H1 (cell line): ENCODE measurements at regions not wholly inside any gene's neighbourhood (a gene's known extent, or its start where the extent isn't known, plus 50 kb on each side); places are given as distances from the start of the nearest gene placed in this dataset.

Source experiments
- BRCA1 ChIP-seq: IDR thresholded peaks from 2 replicates; pipeline ENCODE4 v1.6.1; 2012; ENCODE audit warnings: low read depth, low read length, improper control_type of control experiment
- CHD7 ChIP-seq: fragments of 300-600 bp; sonication (generic); IDR thresholded peaks from 2 replicates; pipeline ENCODE4 v1.7.1; 2012; ENCODE audit warnings: low read length, moderate library complexity, mild to moderate bottlenecking, inconsistent platforms; ENCODE audit not compliant: insufficient replicate concordance
- E2F6 ChIP-seq: IDR thresholded peaks from 2 replicates; pipeline ENCODE4 v1.6.1; 2012; ENCODE audit warnings: inconsistent platforms
- JUN ChIP-seq: IDR thresholded peaks from 2 replicates; pipeline ENCODE4 v1.6.1; 2011; ENCODE audit warnings: low read depth, mild to moderate bottlenecking, improper control_type of control experiment, low read length
- KDM1A ChIP-seq: fragments of 200-600, 300-600 bp; sonication (generic); IDR thresholded peaks from 2 replicates; pipeline ENCODE4 v1.7.1; 2016; ENCODE audit warnings: mild to moderate bottlenecking, low read length, borderline replicate concordance
- PHF8 ChIP-seq: fragments of 200-600 bp; sonication (generic); conservative IDR thresholded peaks from 2 replicates; pipeline ENCODE4 v1.7.1; 2012; ENCODE audit warnings: low read depth, mild to moderate bottlenecking, inconsistent platforms, low read length, moderate library complexity
- RAD21 ChIP-seq, 2 experiments: IDR thresholded peaks in 1 of 2; conservative IDR thresholded peaks in 1 of 2; 2 replicates each; pipeline ENCODE4 v1.6.1; 2011; ENCODE audit warnings: low read depth in 2 of 2, low read length in 2 of 2, improper control_type of control experiment in 1 of 2, inconsistent platforms in 1 of 2, mild to moderate bottlenecking in 1 of 2, moderate library complexity in 1 of 2
- RXRA ChIP-seq: IDR thresholded peaks from 2 replicates; pipeline ENCODE4 v1.6.1; 2011; ENCODE audit warnings: low read depth, mild to moderate bottlenecking, low read length, moderate library complexity; ENCODE audit not compliant: insufficient read depth
- SRF ChIP-seq: IDR thresholded peaks from 2 replicates; pipeline ENCODE4 v1.6.1; 2011; ENCODE audit warnings: mild to moderate bottlenecking, low read depth, low read length, moderate library complexity
- TCF12 ChIP-seq: IDR thresholded peaks from 2 replicates; pipeline ENCODE4 v1.6.1; 2011; ENCODE audit warnings: low read depth, mild to moderate bottlenecking, low read length

GRCh38 chr22:22959147-22959827, 71.7 kb downstream of the IGLL5 start (continued):
- no peak for TF ChIP-seq CHD7
- peak; percentile 99 to 100 for TF ChIP-seq RAD21 (IDR thresholded peaks at IDR 0.05 in 1 of 2, conservative IDR thresholded peaks at IDR 0.05 in 1 of 2; ENCODE audit: low read depth in 2 of 2, low read length in 2 of 2)
- no peak for TF ChIP-seq JUN
- no peak for TF ChIP-seq PHF8
- TF ChIP-seq TCF12, result no peak
- TF ChIP-seq BRCA1, result no peak
- no peak for TF ChIP-seq KDM1A
- TF ChIP-seq SRF, result no peak
- TF ChIP-seq RXRA, result no peak
- TF ChIP-seq E2F6, result no peak
